8988T (cell line): ENCODE measurements at regions not wholly inside any gene's neighbourhood (a gene's known extent, or its start where the extent isn't known, plus 50 kb on each side); places are given as distances from the start of the nearest gene placed in this dataset.
A peak's percentile ranks its signal among the peaks of the same experiment; 100 is the strongest.
"Not testable (repeated sequence)": the region's sequence is repeated elsewhere in the genome, so short reads cannot be mapped to it uniquely, and the experiment has no call there.

Experiments
- DNase-seq: peaks from one replicate; pipeline ENCODE4 v3.0.0; 2011

- not testable (repeated sequence) for DNase-seq
Observed at GRCh38 chr10:42533866-42534265, 104.5 kb downstream of the ZNF33B start.

- no peak for DNase-seq
Observed at GRCh38 chr10:42532996-42533395, 105.4 kb downstream of the ZNF33B start.

- DNase-seq, result no peak
Observed at GRCh38 chr10:42523098-42523497, 115.3 kb downstream of the ZNF33B start.

GRCh38 chr10:42519761-42520460 lies 118.5 kb downstream of the ZNF33B start:
- DNase-seq, result no peak

- no peak for DNase-seq
Observed at GRCh38 chr10:42519079-42519478, 119.3 kb downstream of the ZNF33B start.

- DNase-seq, result no peak
Observed at GRCh38 chr10:42513921-42514320, 124.4 kb downstream of the ZNF33B start.

GRCh38 chr10:42491801-42492200 lies 146.6 kb downstream of the ZNF33B start:
- DNase-seq, result no peak

GRCh38 chr10:42491001-42491592 lies 147.3 kb downstream of the ZNF33B start:
- DNase-seq, result no peak

- DNase-seq, result no peak
Observed at GRCh38 chr10:42490368-42490767, 148.0 kb downstream of the ZNF33B start.

- no peak for DNase-seq
Observed at GRCh38 chr10:42488416-42488815, 150.0 kb downstream of the ZNF33B start.

GRCh38 chr10:42482411-42482810 lies 156.0 kb downstream of the ZNF33B start:
- DNase-seq, result no peak

GRCh38 chr10:42479057-42479456 lies 159.3 kb downstream of the ZNF33B start:
- DNase-seq, result no peak

- DNase-seq, result no peak
Observed at GRCh38 chr10:42477170-42477569, 161.2 kb downstream of the ZNF33B start.

GRCh38 chr10:42476101-42476500 lies 162.3 kb downstream of the ZNF33B start:
- no peak for DNase-seq

GRCh38 chr10:42475168-42476098 lies 162.9 kb downstream of the ZNF33B start:
- DNase-seq, result no peak

GRCh38 chr10:42454313-42454712 lies 184.1 kb downstream of the ZNF33B start:
- DNase-seq, result no peak

- DNase-seq, result no peak
Observed at GRCh38 chr10:42431095-42431494, 207.3 kb downstream of the ZNF33B start.

GRCh38 chr10:42428534-42428933 lies 209.8 kb downstream of the ZNF33B start:
- no peak for DNase-seq

GRCh38 chr10:42422911-42423310 lies 215.5 kb downstream of the ZNF33B start:
- no peak for DNase-seq

- DNase-seq, result no peak
Observed at GRCh38 chr10:42421812-42422211, 216.6 kb downstream of the ZNF33B start.

GRCh38 chr10:42419789-42420188 lies 218.6 kb downstream of the ZNF33B start:
- no peak for DNase-seq

- DNase-seq, result no peak
Observed at GRCh38 chr10:42380926-42381547, 257.3 kb downstream of the ZNF33B start.

GRCh38 chr10:42367532-42368230 lies 270.7 kb downstream of the ZNF33B start:
- peak; percentile 76 for DNase-seq
